NCI-H187 treated with DMSO at 0.1 percent for 48 hours (cell line): ENCODE measurements at regions not wholly inside any gene's neighbourhood (a gene's known extent, or its start where the extent isn't known, plus 50 kb on each side); places are given as distances from the start of the nearest gene placed in this dataset.

Experiments
- DNase-seq: peaks from one replicate; lab custom pipeline; 2025; lab: John Stamatoyannopoulos, UW

DNA sequence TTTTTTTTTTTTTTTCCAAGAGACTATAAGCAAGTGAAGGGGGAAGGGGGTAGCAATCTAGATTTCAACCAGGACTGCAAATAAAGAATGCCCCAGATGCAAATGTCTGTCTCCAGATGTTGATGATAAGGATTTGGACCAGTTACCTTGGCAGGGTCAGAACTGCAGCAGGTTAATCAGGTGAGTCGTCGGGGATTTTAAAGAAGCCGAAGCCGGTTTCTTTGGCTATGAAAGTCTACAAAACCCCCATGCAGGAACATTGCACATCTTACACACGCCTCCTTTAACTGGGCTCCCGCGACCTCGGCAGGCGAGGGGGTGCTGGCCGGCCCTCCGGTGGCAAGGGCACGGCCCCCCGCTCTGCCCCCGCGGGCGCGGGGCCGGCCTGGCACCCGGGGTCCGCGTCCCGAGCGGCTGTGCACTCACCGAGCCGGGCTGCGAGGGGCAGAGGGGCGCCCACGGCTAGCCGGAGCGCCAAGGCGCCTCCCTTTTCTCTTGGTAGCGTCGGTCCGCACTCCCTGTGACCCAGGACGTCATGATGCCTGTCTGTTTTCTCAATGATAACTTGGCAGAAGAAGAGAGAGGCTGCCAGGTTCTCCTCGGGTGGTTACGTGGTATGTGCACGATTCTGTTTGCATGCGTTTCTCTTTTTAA is 366.3 kb upstream of the ESRRG start:
- DNase-seq: no peak

DNA sequence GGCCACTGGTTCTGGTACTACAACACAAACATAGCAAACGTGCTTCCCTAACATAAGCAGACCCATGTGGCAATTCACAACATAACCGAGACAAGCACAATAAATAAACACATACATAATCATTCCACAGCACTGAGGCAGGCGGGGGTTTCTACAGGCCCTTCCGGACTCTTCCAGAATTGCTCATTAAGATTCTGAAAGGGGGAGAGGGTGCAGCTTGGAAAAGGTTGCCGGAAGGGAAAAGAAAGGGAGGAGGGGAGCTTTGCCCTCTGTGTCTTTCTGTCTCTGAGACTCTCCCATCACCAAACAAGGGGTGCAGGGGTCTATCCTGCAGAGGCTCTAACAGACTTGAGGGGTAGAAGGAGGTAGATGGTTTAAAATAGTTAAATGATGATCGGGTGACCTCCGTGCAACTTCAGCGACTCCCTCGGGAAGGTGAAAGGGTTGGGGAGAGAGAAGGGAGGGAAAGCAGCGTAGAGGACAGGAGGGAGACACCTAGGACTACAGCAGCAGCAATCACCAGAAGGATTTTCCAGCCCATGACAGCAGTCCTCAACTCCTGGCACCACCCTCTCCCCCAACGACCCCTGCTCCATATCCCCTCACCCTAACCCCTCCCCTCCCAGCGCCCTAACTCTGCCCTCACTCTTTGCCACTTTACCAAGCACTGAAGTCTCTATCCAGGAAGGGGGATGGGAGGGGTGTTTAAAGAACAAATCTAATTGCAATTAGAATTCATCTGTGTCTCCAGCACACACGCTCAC is 365.5 kb upstream of the ESRRG start:
- no peak for DNase-seq

GRCh38 chr1:217088011-217088410 is 364.8 kb upstream of the ESRRG start:
- no peak for DNase-seq

DNA sequence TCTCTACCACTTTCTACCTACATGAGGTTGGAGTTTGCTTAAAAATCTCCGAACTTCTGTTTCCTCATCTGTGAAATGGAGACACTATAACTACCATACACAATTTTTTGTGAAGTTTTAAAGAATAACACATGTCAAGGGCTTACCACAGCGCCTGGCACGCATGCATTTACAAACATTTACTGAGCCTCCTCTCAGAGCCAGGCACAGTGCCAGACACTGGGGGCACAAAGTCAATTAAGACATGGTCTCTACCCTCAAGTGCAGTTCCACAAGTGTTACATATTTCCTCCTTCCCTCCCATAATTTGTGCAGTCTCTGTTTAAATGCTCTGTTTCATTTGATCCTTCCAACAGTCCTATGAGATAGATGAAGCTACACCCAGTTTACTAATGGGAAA is 356.4 kb upstream of the ESRRG start:
- DNase-seq: no peak

DNA sequence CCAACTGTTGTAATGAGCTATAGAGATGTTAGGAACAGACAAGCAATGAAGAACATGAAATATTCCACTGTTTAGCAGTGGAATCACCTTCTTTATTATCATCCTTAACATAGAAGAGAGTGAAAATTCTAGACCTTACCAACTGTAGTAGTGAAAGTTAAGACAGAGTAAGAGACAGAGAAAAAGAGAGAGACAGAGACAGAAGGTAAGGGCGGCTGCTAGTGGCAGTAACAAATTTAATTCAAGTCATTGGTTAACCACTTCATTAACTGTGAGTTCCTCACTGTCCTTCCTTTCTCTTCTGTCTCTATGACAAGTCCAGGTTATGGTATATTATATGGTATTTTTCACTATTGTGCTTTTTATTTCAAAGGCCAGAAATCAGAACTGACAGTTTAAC is 355.7 kb upstream of the ESRRG start:
- no peak for DNase-seq

- DNase-seq: no peak
Measured at GRCh38 chr1:217078078-217078690, 355.0 kb upstream of the ESRRG start.

- no peak for DNase-seq
Measured at GRCh38 chr1:217077426-217077825, 354.2 kb upstream of the ESRRG start.

GRCh38 chr1:217076902-217077301 is 353.7 kb upstream of the ESRRG start:
- no peak for DNase-seq

GRCh38 chr1:217072926-217073325 is 349.7 kb upstream of the ESRRG start:
- no peak for DNase-seq

DNA sequence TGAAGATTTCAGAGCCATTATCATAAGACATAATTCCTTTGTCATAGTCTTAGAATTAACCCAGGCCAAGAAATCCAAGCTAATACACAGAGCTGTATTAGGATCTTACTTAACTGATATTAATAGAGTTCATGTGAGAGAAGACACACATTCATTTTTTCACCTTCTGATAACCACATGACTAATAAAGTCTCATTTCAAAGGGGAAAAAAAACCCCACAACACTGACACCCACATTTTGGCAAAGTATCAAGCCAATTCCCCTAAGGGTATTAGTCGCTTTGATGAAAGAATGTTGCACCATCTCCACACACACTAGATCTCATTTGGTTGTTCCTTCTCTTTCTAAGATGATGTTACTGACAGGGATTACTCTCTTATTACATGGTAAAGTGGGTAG is 344.4 kb upstream of the ESRRG start:
- no peak for DNase-seq

- DNase-seq: no peak
Measured at GRCh38 chr1:217066794-217067193, 343.6 kb upstream of the ESRRG start.

DNA sequence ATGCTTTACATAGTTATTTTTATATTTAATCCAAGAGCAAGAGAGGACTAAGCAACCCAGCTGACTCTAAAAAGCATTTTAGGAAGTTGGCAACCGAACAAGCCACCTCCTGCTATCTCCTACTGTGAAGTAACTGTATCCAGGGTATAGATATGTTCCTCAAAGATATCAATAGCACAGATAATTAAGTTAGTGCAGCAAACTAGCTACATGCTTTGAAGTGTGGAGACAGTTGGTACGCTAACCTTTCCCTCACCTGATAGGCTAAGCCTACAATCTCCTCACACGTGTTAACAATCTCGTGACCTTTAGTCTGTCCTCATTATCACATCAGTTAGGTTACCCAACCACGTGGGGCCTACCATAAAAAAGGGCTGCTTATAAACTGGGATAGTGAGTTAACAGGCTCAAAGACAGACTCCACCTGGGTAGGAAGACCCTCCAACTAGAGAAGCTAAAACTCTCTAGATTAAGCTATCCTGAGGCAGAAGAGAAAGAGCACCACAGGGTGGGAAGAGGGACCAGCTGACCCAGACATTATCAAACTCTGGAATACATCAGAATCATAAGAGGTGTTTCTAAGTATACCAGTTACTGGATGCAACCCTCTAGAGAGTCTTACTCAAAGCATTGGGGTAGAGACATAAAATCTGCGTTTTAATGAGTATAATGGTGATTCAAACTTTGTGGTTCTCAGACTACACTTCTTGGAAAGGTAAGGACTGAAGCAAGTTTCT is 340.1 kb upstream of the ESRRG start:
- DNase-seq: no peak

DNA sequence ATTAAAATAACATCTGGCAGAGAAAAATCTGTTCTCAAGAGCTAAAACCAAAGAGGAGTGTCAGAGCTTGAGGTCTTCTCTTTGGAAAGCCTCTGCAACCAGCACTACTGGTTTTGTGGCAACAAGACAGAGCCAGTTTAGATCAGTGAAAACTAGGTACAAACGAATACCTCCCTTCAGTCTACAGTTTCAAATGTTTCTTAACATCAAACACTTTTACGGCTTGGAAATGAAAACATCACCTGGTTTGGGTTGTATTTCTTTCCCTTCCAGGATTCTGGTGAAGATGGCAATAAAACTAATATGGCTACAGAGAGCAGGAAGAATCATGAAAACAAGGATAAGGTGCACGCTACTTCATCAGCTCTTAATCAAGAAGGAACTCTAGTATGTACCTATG is 339.4 kb upstream of the ESRRG start:
- DNase-seq: no peak

- DNase-seq: no peak
Measured at GRCh38 chr1:217059401-217059800, 336.2 kb upstream of the ESRRG start.

GRCh38 chr1:217053676-217054075 is 330.4 kb upstream of the ESRRG start:
- no peak for DNase-seq

DNA sequence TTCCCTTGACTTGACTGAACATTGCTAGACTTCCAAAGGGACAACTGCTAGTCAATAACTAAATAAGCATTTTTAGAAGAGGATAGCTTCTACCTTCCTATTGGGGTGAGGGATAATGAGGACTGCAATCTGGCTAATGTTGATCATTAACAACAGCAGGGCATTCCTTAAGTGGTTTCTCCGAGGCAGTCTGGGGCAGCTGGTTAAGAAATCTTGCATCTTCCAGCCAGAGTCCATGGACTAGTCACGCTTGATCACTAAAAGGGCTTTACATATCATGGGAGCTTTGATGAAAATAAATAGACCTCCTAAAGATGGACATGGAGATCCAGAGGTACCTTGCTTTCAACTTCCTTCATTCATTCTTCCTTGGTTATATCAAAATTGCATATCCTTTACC is 329.4 kb upstream of the ESRRG start:
- DNase-seq: no peak

DNA sequence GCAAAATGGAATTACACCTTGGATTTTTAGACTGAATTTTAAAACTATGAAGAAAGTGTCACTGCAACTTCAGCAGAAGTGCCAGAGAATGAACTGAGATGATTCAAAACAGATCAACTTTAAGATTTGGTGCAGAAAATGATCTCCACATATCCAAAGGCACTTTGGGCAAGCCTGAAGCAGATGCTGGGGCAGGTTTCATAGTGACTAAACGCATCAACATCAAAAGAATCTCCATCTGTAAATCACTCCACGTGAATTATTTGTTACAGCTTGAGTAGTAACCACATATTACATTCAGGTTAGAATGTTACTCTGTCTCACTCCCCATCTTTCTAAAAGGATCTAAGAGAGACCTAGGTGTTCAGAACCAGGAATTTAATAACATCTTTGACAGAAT is 329.0 kb upstream of the ESRRG start:
- DNase-seq: no peak

DNA sequence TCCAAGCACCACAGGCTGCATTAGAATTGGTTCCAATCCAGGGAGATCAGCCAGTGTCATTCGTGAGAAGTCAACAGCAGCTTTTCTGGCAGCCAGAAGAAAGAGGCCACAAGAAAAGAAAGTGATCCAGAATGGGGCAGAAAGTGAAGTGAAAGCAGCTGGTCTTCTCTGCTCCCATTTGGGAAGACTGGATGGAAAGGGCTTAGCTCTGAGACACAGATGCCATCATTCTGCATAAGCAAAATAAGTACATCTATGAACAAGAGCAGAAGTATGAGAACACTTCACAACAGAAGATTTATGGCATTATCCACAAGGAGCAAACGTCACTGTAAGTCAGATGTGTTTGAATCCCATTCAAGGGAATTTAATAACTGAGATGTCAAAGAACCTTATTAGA is 326.5 kb upstream of the ESRRG start:
- DNase-seq: no peak

- DNase-seq: no peak
Measured at GRCh38 chr1:217049081-217049480, 325.9 kb upstream of the ESRRG start.

DNA sequence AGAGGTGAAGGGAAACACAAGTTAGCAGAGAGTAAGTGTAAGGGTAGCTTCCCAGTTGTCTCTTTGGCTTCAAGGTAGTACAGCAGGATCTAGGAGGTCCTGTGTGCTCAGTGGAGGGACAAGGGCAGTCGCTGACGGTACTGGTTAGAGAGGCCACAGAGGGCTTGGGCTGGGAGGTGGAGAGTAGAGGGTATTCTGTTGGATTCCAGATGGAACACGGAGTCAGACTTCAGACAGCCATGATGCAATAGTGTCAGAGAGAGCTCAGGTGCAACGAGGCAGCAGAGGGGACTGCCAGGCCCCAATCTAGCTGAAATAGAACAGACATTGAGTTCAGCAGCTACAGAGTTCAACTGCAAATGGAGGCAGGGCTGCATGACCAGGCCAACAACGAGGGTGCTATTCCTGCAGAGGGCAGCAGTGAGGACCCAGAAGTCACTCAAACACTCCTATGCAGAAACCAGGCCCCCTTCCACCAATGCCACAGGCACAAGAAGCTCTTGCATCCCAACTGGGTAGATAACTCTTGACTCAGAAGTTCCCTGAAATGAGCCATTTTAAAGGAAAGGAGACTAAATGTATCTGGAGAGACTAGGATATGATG is 325.0 kb upstream of the ESRRG start:
- DNase-seq: no peak

- no peak for DNase-seq
Measured at GRCh38 chr1:217040711-217041455, 317.7 kb upstream of the ESRRG start.

GRCh38 chr1:217039926-217040325 is 316.7 kb upstream of the ESRRG start:
- no peak for DNase-seq
